Endothelial cell (in vitro differentiated cells): ENCODE measurements at regions not wholly inside any gene's neighbourhood (a gene's known extent, or its start where the extent isn't known, plus 50 kb on each side); places are given as distances from the start of the nearest gene placed in this dataset.

ENCODE experiments used
- DNase-seq: peaks from one replicate; pipeline ENCODE4 v3.0.0; 2021; ENCODE audit warnings: low spot score
- H3K27ac Mint-ChIP-seq: one replicate; pipeline ENCODE4 v1.8.0; 2021; ENCODE audit warnings: mixed read lengths, inconsistent platforms; ENCODE audit not compliant: unreplicated experiment
- H3K27me3 Mint-ChIP-seq: one replicate; pipeline ENCODE4 v1.8.0; 2021; ENCODE audit warnings: mild to moderate bottlenecking, moderate library complexity, mixed read lengths, inconsistent platforms; ENCODE audit not compliant: unreplicated experiment
- H3K36me3 Mint-ChIP-seq: one replicate; pipeline ENCODE4 v1.8.0; 2021; ENCODE audit warnings: mild to moderate bottlenecking, low read depth, mixed read lengths, inconsistent platforms; ENCODE audit not compliant: unreplicated experiment
- H3K4me1 Mint-ChIP-seq: one replicate; pipeline ENCODE4 v1.8.0; 2021; ENCODE audit warnings: mild to moderate bottlenecking, mixed read lengths, inconsistent platforms; ENCODE audit not compliant: unreplicated experiment
- H3K4me3 Mint-ChIP-seq: one replicate; pipeline ENCODE4 v1.8.0; 2021; ENCODE audit warnings: mild to moderate bottlenecking, mixed read lengths, inconsistent platforms; ENCODE audit not compliant: unreplicated experiment
- H3K9me3 Mint-ChIP-seq: one replicate; pipeline ENCODE4 v1.8.0; 2021; ENCODE audit warnings: mixed read lengths, inconsistent platforms; ENCODE audit not compliant: unreplicated experiment
- TF ChIP-seq, protein P1 (sequence below): fragments of 200-600 bp; sonication (generic); IDR thresholded peaks from one replicate; pipeline ENCODE4 v1.5.0; 2021; ENCODE audit warnings: antibody characterized with exemption; ENCODE audit not compliant: unreplicated experiment

- H3K4me1 Mint-ChIP-seq, result peaks cover 3% of the 10 kb centered on the region
- no peak overlapping the region for H3K4me3 Mint-ChIP-seq
These were observed 110.6 kb downstream of the FAM76B start for GRCh38 chr11:95678988-95679387.

GRCh38 chr11:95676308-95676707, 113.3 kb downstream of the FAM76B start:
- TF ChIP-seq, protein P1, sequence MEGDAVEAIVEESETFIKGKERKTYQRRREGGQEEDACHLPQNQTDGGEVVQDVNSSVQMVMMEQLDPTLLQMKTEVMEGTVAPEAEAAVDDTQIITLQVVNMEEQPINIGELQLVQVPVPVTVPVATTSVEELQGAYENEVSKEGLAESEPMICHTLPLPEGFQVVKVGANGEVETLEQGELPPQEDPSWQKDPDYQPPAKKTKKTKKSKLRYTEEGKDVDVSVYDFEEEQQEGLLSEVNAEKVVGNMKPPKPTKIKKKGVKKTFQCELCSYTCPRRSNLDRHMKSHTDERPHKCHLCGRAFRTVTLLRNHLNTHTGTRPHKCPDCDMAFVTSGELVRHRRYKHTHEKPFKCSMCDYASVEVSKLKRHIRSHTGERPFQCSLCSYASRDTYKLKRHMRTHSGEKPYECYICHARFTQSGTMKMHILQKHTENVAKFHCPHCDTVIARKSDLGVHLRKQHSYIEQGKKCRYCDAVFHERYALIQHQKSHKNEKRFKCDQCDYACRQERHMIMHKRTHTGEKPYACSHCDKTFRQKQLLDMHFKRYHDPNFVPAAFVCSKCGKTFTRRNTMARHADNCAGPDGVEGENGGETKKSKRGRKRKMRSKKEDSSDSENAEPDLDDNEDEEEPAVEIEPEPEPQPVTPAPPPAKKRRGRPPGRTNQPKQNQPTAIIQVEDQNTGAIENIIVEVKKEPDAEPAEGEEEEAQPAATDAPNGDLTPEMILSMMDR, result no peak
- no peak for DNase-seq
- Mint-ChIP-seq H3K36me3 (no peaks in the 10 kb centered on the region), H3K4me1 (peaks cover 3% of the 10 kb centered on the region), H3K9me3 (no peaks in the 10 kb centered on the region), H3K4me3 (no peak overlapping the region), H3K27me3 (peaks cover 2% of the 10 kb centered on the region), H3K27ac (no peak overlapping the region)

More at GRCh38 chr11:95678988-95679387, 110.6 kb downstream of the FAM76B start:
- Mint-ChIP-seq H3K27me3 (peaks cover 2% of the 10 kb centered on the region), H3K27ac (no peak overlapping the region), H3K9me3 (no peaks in the 10 kb centered on the region), H3K36me3 (no peaks in the 10 kb centered on the region)
- TF ChIP-seq, protein P1, result no peak
- DNase-seq, result no peak

GRCh38 chr11:95675585-95675984, 114.0 kb downstream of the FAM76B start:
- DNase-seq, result no peak
- Mint-ChIP-seq H3K4me1 (peaks cover 3% of the 10 kb centered on the region), H3K36me3 (no peaks in the 10 kb centered on the region), H3K27ac (no peak overlapping the region), H3K27me3 (peaks cover 2% of the 10 kb centered on the region), H3K4me3 (no peak overlapping the region), H3K9me3 (no peaks in the 10 kb centered on the region)
- TF ChIP-seq, protein P1, result no peak

DNA sequence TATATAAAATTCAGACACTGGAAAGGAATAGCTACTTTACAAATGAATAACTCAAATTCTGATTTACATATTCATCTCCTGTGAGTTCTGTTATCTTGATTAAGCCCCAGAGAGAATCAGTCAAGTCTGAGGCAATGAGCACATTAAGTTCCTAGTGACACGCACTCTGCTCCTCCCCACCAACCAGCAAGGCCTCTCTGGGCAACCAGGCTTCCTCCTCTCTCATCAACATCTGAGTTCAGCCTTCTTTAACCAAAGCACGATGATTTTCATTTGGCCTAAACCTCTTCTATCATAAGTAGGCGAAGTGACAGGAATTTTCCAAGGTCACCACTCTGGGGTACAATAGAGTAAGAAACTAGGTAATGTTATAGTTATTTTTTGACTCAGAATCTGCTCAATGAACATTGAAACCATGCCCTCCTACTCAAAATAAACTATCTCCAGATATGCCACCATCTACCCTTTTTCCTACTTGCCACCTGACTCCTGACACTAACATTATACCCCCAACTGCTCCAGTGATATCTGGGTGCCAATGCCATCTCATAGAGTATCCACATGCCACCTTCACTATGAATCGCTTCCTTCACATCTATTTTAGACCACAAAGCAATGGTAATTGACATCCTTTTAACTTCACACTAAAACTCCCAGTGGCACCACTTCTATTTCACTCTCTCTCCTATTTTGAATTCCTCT, 114.8 kb downstream of the FAM76B start:
- peaks cover 2% of the 10 kb centered on the region for H3K27me3 Mint-ChIP-seq
- TF ChIP-seq, protein P1, result no peak
- DNase-seq, result no peak
- H3K27ac Mint-ChIP-seq, result no peak overlapping the region
- no peaks in the 10 kb centered on the region for H3K4me1 Mint-ChIP-seq
- no peaks in the 10 kb centered on the region for H3K36me3 Mint-ChIP-seq
- H3K4me3 Mint-ChIP-seq, result no peak overlapping the region
- no peaks in the 10 kb centered on the region for H3K9me3 Mint-ChIP-seq

DNA sequence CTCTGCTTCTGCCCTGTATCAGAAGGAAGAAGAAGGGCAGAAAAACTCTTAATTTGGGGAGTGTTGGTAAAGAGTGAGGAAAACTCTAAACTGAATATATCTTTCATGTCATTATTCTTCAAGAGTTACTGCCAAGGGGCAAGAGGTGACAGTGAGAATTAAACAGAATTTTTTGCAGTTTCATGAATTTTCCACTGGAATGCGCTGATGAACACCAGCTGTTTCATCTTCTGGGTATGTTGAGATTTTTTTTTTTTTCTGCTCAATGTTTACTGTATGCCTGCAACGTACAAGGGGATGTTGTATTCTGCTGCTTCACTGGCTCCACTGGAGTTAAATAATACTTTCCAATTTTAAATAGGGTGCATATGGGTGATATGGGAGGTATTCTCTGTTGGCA, 117.8 kb downstream of the FAM76B start:
- H3K4me1 Mint-ChIP-seq, result no peaks in the 10 kb centered on the region
- TF ChIP-seq, protein P1, result no peak
- peaks cover 2% of the 10 kb centered on the region for H3K27me3 Mint-ChIP-seq
- H3K4me3 Mint-ChIP-seq, result no peak overlapping the region
- H3K36me3 Mint-ChIP-seq, result no peaks in the 10 kb centered on the region
- no peak for DNase-seq
- H3K9me3 Mint-ChIP-seq, result no peaks in the 10 kb centered on the region
- H3K27ac Mint-ChIP-seq, result no peak overlapping the region
